GM11168 (cell line): ENCODE measurements at regions not wholly inside any gene's neighbourhood (a gene's known extent, or its start where the extent isn't known, plus 50 kb on each side); places are given as distances from the start of the nearest gene placed in this dataset.
"Not testable (repeated sequence)": the region's sequence is repeated elsewhere in the genome, so short reads cannot be mapped to it uniquely, and the experiment has no call there.

ENCODE experiments used
- in situ Hi-C: fragments of 300-500 bp; cut with MboI; formaldehyde crosslinking; loops from one replicate; pipeline ENCODE4 v1.12.0; 2022; ENCODE audit warnings: low sequenced_read_pairs; ENCODE audit not compliant: unreplicated experiment

DNA sequence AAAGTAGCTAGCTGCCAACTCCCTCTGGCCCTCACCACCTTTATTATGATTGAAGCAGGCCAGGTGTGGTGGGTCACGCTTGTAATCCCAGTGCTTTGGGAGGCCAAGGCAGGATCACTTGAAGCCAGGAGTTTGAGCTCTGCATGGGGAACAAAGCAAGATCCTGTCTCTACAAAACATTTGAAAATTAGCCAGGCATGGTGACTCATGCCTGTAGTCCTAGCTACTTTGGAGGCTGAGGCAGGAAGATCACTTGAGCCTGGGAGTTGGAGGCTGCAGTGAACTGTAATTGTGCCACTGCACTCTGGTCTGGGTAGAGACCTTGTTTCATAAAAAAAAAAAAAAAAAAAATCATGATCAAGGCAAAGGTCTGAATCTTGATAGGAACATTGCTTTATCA is 467.0 kb upstream of the DIPK2B start:
- in situ Hi-C loops = no loop called here

DNA sequence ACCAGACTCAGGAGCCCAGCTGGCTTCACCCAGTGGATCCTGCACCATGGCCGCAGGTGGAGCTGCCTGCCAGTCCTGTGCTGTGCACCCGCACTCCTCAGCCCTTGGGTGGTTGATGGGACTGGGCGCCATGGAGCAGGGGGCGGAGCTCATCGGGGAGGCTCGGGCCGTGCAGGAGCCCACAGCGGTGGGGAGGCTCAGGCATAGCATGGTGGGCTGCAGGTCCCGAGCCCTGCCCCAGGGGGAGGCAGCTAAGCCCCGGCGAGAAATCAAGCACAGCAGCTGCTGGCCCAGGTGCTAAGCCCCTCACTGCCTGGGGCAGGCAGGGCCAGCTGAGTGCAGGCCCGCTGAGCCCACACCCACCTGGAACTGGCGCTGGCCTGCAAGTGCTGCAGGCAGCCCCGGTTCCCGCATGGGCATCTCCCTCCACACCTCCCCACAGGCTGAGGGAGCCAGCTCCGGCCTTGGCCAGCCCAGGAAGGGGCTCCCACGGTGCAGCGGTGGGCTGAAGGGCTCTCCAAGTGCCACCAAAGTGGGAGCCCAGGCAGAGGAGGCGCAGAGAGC is 464.1 kb upstream of the DIPK2B start:
- in situ Hi-C loops = no loop called here

DNA sequence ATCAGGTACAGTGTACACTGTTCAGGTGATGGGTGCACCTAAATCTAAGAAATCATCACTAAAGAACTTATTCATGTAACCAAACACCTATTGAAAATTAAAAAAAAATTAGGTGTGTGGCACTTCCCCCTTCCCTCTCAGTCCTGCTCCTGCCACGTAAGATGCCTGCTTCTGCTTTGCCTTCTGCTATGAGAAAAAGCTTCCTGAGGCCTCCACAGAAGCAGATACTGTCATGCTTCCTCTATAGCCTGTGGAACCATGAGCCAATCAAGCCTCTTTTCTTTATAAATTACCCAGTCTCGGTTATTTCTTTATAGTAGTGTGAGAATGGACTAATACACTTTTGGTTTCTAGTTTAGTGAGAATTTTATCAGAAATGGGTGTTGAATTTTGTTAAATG is 459.8 kb upstream of the DIPK2B start:
- in situ Hi-C loops = no loop called here

DNA sequence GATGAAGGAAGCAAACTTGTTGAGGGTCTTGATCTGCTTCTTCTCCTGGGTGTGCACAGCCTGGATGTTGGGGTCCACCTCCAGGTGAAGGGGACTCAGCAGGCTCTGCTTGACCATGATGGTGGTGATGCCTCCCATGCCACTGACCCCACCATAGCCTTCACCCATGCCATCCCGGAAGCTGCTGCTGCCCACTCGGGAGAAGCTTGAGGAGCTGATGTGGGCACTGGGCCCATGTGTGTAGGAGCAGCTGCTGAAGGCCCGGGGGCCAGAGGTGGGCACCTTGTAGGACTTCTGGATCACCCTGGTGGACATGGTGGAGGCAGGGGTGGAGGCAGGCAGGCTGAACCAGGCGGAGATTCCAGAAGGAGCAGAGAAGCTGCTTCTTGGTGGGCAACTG is 432.7 kb upstream of the DIPK2B start:
- in situ Hi-C loops = no loop called here

DNA sequence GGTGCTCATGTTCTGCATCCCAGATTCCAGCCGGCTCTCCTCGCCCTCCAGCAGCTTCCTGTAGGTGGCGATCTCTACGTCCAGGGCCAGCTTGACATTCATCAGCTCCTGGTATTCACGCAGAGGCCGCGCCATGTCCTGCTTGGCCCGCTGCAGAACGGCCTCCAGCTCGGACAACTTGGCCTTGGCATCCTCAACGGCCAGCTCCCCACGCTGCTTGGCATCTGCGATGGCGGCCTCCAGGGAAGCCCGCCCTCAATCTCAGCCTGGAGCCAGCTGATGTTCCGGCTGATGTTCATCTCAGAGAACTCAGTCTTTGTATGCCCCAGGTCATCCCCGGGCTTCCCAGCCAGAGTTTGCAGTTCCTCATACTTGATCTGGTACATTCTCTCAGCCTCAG is 431.8 kb upstream of the DIPK2B start:
- in situ Hi-C loops = no loop called here

DNA sequence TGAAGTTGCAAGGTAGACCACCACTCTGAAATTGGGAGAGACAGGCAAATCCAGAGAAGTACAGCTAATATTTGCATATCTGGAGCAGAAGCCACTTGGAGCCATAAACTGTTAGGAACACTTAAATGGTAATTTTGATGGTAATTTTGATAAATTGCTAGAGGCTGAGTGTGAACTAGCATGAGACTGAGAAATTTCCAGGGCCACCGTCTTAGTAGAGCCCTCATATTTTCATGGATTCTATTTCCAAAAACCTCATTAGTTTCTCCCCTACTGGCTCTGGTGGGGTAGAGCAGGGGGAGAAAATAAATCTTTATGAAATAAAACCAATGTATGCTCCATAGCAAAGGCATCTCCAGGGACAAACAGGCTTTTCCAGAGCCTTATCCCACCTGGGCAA is 429.4 kb upstream of the DIPK2B start:
- in situ Hi-C loops = no loop called here

DNA sequence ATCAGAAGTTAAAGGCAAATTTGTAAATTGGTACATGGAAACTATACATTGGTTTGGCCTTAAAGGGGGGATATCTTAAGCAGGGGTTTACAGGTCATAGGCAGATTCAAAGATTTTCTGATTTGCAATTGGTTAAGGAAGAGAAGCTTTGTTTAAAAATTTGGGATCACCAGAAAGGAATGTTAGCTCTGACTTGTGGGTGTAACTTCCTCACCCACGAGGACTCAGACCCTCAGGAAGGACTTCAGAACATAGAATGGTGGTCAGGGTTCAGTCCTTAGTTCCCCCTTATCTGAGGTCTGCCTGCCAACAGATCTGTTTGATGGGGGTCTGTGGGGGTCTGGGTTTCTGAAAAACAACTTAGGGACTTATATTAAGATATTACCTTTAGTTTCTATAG is 427.4 kb upstream of the DIPK2B start:
- in situ Hi-C loops = no loop called here

DNA sequence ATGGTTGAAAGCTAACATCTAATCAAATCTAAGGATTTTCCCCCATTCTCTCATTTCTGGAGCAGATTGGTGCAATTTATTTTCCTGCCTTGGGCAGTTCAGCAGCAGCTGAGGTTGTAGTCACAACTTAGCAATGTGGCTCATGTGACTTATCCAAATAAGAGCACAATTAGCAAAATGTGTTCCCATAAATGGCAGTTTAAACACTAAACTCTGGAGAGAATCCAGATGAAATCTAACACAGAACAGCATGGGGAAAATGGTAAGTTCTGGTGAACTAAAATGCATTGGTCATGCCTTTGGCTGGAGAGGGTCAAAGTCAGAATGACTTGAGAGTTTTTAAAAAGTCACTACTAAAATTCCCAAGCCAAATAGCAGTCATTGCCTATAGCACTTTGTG is 422.6 kb upstream of the DIPK2B start:
- in situ Hi-C loops = no loop called here

DNA sequence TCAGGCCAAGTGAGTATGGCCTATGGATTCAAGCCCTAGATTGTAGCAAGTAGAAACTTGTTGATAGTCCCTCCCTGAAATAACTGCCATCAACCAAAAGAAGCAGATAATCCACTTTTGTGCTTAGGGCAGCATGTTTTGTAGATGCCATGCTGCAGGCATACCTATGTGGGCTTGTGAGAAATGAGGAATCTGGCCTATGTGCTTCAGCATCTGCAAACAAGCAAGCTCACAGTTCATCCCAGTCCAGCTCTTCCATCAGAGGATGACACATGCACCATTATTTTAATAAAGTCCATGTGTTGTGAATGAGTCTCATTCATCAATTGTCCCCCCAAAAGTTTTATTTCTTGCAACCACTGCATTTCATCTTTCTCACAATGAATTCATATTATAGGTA is 421.9 kb upstream of the DIPK2B start:
- in situ Hi-C loops = no loop called here

DNA sequence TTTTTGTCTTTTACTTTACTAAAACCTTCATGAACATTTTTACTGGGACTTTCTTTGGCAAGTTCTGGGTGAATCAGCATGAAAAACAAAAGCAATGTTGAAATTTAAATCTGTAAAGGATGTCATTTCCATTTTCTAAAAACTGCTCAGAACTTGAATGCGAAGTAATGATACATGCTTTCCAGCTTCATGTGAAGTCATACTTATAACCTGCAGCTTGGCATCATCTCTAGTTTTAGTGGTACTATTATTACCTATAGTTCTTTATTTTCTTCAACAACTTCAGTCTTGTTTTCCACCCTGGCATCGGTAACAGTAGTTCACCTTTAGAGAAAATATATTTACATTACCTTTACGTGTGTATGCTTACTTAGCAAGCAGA is 421.4 kb upstream of the DIPK2B start:
- in situ Hi-C loops = no loop called here

DNA sequence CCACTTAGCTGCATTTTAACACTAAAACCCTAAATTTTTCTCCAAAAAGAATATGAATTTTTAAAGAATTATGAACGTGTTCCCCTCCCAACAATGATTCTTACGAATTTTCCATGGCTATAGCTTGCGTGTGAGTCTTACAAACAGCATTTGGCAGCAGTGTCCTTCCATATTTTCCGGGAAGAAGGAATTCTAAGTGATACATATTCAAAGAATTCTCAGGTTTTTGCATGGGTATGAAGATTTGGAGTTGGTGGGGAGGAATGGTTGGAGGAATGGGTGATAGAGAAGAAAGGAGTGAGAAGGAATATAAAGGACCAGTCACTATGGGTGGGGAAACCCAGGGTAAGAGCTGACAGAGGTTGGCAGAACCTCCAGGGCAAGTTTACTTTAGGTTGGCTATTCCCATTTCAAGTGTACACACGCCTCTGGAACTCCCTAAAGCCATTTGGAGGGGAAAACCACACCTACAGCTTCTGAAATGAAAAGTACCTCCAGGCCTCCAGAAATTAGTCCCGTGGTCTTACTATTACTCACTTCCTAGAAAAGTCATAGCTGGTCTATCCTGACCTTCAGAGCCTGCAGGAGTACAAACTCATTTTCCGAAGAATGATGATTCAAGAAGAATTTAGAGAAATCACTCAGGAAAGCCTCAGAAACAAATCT is 420.8 kb upstream of the DIPK2B start:
- in situ Hi-C loops = no loop called here

DNA sequence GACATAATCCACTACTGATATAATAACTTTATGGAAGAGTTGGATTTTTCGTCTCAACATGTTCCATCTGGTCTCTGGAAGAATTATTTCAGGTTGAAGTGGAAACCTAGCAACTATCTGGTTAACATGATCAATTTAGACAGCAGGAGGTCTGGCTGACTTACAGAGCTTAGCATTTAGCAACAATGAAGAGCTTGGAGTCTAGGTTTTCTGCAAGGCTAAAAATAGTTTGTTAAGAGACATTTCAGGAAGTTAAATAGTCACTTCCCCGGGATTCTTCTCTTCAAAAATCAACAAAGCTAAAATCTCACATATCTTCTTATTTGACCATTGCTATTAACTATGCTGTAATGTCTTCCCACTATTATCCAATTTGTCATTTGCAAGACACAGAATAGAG is 418.6 kb upstream of the DIPK2B start:
- in situ Hi-C loops = no loop called here

DNA sequence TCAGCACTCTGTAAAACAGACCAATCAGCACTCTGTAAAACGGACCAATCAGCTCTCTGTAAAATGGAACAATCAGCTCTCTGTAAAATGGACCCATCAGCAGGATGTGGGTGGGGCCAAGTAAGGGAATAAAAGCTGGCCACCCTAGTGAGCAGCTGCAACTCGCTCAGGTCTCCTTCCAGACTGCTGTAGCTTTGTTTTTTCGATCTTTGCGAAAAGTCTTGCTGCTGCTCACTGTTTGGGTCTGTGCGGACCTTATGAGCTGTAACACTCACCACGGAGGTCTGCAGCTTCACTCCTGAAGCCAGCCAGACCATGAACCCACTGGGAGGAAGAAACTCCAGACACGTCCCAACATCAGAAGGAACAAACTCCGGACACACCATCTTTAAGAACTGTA is 414.9 kb upstream of the DIPK2B start:
- in situ Hi-C loops = not testable (repeated sequence)

DNA sequence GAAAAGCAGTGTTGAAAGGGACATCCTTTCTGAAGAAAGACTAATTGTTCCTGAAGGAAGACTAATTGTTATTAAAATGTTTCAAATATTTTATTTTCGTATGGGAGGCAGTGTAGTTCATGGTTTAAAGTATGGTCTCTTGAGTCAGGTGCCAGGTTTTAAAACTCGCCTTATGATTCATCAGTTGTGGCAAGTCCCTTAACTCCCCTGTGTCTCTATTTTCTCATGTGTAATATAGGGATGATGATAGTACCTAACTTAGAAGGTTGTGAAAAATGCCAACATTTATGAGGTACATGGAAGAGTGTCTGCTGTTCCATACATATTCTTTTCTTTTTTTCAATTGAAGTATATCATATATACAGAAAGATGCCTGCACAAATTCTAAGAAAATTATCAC is 414.2 kb upstream of the DIPK2B start:
- in situ Hi-C loops = no loop called here

DNA sequence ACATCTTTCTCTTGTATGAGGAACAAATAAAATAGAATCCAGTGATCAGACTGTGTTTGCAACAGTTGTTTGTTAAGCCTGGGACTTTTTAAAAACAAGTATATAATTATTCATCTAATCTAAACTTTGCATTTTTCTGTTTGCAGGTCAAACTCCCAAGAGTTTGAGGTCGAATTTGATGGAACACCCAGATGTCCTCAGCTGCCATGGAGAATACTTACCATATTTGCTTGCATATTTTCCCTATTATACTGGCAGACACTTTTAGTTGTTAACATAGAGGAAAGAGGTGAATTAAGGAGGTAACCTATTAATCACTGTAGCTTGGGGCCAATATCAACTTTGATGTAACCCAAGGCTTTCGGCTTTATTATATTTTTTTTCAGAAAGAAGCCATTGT is 401.5 kb upstream of the DIPK2B start:
- in situ Hi-C loops = no loop called here

DNA sequence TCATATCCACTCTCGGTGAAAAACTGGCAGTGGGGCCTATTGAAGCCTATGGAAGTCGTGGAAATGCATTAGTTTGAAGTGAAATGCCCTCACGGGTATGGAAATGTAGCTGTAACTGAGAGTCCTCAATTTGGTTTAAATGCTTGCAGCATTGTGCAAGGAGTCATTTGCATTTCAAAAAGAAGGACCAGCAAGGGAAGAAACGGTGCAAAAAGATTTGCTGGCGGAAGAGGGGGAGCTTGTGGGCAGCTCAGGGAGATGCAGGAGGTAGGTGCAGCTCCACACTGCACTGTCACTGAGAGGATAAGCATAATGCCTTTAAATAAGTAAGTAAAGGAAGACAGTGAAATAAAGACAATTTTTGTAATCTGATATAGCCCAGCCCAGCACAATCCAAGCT is 400.4 kb upstream of the DIPK2B start:
- in situ Hi-C loops = no loop called here

DNA sequence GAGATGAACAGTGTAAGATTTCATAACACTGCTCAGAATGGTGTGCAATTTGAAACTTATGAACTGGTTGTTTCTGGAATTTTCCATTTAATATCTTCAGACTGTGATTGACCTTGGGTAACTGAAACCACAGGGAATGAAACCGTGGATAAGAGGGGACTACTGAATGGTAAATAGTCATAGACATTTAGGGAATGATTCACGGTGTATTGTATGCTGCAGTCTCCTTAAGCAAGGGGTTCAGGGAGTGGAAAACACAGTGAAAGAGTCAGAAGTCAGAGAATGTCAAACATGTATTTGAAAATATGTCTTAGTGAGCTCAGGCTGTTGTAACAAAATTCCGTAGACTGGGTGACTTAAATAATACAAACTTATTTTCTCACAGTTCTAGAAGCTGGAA is 398.2 kb upstream of the DIPK2B start:
- in situ Hi-C loops = no loop called here

DNA sequence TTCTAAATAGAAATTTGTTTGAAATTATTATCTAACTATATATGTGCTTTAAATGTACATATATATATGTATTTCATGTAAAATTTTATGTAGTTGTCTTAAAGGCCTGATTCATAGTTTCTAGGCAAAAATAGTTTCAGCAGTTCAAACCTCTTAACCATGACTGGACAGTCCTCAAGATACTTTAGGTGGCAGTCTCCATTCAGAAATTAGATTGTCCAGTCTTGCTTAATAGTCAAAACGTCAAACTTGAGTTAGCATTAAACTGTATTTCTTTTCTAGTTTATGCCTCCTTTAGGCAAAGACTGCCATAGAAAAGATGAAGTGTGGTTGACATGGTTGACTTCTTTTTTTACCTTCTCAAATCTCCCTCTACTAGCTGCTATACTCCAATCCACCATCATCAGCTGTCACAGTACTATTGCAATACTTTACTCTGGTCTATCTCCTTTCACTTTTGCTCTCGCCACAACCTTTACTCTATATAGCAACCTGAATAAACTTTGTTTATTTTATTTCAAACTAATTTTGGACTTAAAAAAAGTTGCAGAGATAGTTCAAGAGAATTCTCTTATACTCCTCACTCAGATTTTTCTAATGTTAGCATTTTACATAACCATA is 395.6 kb upstream of the DIPK2B start:
- in situ Hi-C loops = no loop called here

DNA sequence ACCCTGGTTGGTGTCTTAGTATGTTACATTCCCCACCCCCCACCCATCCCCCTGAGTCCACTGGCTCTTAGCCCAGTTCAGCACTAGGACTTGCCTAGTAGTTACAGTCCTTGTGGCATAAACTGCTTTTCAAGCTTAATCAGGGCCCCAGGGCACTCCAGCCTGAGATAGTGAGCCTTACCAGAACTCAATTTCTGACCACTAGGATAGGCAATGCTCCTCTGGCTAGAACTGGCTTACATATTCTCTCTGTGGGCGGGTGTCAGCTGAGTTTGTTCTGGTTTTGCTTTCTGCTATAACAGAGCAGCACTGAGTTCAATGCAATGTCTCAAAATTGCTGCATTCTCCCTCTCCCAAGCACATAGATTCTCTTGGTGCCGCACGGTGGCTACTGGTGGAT is 391.4 kb upstream of the DIPK2B start:
- in situ Hi-C loops = no loop called here

DNA sequence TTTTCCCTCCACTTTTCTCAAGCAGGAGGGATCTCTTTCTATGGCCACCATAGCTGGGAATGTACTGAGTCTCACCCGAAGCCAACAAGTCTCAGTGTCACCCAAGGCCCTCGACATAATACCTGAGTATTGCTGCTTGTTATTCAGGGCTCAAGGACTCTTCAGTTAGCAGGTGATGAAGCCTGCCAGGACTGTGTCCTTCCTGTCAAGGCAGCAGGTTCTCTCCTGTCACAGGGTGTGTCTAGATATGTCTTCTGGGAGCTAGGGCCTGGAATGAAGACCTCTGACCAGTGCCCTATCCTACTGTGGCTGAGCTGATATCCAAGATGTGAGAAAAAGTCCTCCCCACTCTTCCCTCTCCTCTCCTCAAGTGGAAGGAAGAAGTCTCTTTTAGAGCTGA is 391.0 kb upstream of the DIPK2B start:
- in situ Hi-C loops = no loop called here

DNA sequence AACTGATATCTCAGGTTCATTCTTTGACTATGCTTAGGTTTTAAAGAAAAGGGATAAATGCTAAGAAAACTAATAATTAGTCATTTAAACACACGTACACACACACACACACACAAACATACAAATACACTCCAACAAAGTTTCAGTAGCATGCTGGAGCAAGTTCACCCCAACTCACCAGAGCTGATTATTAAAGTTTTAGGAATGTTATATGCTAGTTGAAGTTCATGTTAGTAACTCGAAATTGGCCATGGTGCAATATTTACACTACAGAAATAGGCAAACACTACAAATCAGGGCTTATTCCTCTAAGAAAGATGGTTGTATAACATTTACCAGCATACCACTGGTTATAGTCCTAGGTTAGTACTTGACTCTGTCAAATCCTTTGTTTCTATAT is 384.0 kb upstream of the DIPK2B start:
- in situ Hi-C loops = no loop called here

DNA sequence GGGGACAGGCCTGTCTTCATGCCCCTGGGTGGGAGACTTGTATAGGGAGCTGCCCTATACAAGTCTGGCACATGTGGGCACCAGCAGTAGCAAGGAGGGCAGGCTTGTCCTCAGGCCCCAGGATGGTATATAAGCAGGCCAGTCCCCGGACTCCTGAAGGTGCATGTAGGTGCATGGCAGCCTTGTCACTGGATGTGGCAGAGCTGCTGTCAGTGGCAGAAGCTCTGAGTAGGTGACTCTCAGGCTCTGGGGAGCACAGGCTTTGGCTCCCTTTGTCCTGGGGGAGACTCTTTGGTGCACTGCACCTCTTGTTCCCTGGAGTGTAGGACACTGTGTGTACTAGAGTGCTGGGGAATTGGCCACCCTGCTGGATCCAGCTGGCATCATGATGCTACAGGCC is 376.7 kb upstream of the DIPK2B start:
- in situ Hi-C loops = no loop called here
